SK-MEL-5 (cell line): ENCODE measurements at regions not wholly inside any gene's neighbourhood (a gene's known extent, or its start where the extent isn't known, plus 50 kb on each side); places are given as distances from the start of the nearest gene placed in this dataset.
A peak's percentile ranks its signal among the peaks of the same experiment; 100 is the strongest.
"Not testable (repeated sequence)": the region's sequence is repeated elsewhere in the genome, so short reads cannot be mapped to it uniquely, and the experiment has no call there.

ENCODE experiments used
- DNase-seq: peaks from one replicate; pipeline ENCODE4 v3.0.0-alpha.2; 2016; ENCODE audit warnings: low read depth, low spot score
- in situ Hi-C: cut with HindIII; loops from 2 replicates; pipeline ENCODE4 v1.10.0; 2016; ENCODE audit warnings: low sequenced_read_pairs, high pct_unique_total_duplicates, low pct_unique_long_range_greater_than_20kb

DNA sequence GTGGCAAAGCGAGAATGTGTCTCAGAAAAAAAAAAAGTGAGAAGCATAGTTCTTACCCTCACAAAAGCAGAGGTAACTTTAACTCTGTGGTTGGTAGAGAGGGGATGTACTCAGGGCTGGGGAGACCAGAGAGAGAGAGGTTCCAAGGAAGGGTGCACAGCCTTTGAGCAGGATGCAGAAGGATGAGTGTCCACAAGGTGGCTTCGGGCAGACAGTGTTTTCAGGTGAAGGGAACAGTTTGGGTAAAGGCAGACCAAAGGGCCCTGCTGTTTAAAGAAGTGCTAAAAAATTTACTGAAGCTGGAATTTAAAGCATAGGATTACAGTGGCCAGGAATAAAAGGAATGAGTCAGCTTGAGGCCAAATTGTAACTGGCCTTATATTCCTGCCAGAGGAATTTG lies 2240.6 kb downstream of the EPHA3 start:
- in situ Hi-C loops, DNase-seq: not testable (repeated sequence)

DNA sequence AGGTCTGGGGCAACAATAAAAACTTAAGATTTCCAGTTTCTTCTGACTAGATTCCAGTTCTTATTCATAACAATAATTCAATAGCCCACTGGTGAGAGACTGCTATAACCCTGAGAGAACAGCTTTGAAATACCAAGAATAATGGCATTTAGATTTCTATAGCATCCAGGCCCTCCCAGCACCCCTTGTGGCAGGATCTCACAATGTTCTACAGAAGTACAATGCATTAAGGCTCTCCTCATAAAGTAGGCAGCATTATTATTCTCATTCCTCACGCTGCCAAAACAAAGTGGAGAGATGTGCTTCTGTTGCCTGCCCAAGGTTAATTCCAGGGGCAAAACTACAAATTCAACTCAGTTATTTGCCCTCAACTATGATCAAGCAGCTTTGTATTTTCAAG lies 2241.7 kb downstream of the EPHA3 start:
- DNase-seq, in situ Hi-C loops: not testable (repeated sequence)

DNA sequence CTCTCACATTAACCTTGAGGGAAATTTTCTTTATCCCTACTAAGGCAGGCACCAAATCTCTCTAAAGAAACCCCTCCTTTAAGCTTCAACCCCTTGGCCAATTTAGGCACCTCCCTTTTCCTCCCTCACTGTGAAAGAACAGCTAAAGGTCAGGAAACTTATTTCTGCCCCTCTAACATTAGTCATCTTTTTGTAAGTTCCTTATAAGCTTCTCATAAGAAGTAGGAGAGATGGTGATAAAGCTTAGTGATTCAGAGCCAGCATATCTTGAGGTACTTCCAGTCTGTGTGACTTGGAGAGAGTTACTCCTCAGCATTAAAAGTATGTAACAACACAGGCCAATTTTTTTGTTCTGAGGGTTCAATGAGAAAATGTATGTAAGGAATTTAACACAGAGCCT lies 2244.7 kb downstream of the EPHA3 start:
- DNase-seq, in situ Hi-C loops: not testable (repeated sequence)

DNA sequence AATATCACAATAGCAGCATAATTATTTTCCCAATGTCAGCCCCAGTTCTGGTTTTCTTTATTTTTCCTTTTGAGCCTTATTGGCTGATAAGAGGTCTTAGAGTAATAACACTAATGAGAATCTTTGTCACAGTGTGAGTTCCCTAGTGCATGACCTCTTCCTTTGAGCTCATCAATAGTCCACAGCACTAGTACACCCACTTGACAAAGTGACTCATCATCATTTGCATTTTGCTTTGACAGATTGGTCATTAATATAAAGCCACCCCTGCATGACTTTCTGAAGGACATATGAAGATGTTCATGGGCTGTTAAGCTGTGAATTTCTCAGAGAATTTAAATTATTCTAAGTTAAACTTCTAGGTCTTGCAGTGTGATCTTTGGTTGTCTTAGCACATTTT lies 2251.9 kb downstream of the EPHA3 start:
- DNase-seq, in situ Hi-C loops: not testable (repeated sequence)

DNA sequence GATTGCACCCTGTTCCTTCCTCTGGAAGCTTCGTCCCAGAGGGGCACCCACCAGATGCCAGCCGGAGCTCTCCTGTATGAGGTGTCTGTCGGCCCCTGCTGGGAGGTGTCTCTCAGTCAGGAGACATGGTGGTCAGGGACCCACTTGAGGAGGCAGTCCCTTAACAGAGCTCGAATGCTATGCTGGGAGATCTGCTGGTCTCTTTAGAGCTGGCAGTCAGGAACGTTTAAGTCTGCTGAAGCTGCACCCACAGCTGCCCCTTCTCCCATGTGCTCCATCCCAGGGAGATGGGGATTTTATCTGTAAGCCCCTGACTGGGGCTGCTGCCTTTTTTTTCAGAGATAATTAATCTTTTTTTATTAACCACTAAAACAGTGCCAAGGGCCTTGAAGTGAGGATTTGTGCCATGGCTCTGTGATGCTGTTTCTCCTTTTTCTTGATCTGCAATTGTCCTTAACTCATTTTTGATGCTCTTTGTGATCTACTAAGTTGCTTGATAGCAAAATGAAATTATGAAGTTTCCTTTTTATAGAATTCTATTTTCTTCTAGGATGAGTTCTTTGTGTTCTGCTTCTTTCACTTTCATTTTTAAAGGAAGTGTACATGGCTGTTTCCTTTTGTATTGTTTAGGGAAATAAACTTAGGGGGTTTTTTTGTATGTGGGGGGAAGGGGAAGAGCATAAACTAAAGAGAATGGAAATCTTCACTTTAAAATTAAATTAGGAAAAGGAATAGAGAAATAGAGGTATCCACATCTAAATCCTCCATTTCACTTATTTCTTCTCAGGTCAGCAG lies 2275.9 kb downstream of the EPHA3 start:
- DNase-seq, in situ Hi-C loops: not testable (repeated sequence)

- in situ Hi-C loops = not testable (repeated sequence)
These were observed 2296.5 kb downstream of the EPHA3 start for GRCh38 chr3:91403938-91404337.

DNA sequence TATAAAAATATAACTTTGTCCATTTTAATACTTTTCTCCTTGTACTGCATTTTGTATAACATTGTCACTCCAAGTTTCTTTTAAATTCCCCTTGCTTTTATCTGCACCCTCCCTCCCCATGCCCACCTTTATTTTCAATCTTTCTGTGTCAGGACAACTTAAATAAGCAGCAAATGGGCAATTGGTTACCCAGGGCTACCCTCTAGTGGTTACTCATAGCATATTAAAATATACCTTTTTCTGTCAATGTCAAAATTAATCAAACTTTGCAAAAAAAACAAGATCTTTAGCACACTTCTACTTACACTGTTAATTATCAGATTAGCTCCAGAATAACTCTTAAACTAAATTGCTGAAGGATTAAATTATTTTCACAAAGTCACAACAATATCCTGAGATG lies 2334.6 kb downstream of the EPHA3 start:
- in situ Hi-C loops, DNase-seq: not testable (repeated sequence)

More at GRCh38 chr3:91403938-91404337, 2296.5 kb downstream of the EPHA3 start:
- not testable (repeated sequence) for DNase-seq

DNA sequence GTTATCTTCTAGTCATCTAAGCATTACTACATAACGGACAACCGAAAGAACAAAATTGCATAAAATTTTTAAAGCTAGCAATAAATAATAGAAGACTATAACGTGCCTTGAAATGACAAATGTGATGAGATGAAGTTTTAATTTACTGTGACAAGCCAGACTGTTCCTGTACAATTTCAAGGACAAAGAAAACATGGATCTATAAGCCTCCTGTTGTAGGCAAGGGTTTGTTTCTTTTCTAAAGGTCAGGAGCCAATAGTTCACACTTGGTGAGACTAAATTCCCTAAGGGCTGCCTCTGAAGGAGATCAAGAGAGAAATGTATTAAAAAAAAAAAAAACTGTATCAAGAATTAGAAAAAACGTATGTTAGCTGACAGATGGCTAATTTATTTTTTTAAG lies 2335.1 kb downstream of the EPHA3 start:
- DNase-seq, in situ Hi-C loops: not testable (repeated sequence)

DNA sequence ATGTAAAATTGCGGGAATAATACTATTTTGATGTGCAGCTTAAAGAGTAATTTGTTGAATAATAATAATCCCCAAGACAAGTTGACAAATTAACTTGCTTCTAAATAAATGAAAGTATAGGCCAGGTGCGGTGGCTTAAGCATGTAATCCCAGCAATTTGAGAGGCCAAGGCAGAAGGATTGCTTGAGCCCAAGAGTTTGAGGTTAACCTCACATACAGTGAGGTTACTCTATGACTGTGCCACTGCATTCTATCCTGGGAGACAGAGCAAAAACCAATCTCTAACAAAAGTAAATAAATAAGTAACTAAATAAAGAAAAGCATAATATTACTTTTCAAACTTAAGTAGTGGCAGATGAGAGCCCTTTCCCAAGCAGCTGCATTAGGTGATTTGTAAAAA lies 2341.0 kb downstream of the EPHA3 start:
- DNase-seq, in situ Hi-C loops: not testable (repeated sequence)

- DNase-seq = peak; percentile 59
- in situ Hi-C loops = not testable (repeated sequence)
These were observed 2359.1 kb downstream of the EPHA3 start for GRCh38 chr3:91466517-91466916.

DNA sequence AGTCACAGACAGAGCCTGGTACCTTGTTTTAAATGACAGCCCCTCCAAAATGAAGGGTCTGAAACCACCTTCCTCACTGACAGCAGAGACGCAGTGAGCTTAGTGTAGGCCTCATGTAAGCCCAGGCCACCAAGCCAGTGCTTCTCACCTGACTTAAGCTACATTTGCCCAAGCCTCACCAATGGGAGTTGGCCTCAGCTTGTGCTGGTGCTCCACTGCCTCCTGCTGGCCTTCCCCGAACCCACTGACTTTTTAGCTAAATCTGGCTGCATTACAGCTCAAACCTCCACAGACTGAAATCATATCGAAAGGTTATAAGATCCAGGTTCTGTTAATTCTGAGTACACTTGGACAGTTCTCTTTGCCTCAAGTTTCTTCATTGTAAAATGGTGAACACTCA lies 2361.8 kb downstream of the EPHA3 start:
- in situ Hi-C loops = not testable (repeated sequence)
- peak; percentile 16 for DNase-seq

DNA sequence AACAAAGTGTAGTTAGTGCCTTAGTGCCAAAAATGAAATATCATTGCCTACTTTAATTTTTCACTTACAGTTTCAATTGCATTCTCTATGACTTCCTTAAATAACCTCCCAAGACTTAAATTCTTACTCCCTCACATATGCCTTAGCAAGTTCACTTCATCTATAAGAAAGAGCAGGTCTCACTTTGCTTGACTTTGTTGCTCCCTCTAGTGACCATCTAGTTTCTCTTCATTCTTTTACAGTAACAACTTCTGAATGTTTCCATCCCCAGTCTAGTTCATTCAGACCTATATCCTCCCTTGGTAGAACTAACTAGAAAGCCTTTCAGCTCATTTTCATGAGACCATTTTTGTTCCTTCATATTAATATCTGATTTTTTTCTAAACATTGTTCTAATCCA lies 2377.6 kb downstream of the EPHA3 start:
- in situ Hi-C loops = not testable (repeated sequence)

GRCh38 chr3:91485891-91486290 lies 2378.5 kb downstream of the EPHA3 start:
- in situ Hi-C loops, DNase-seq: not testable (repeated sequence)

More for the DNA sequence above, 2377.6 kb downstream of the EPHA3 start:
- peak; percentile 60 for DNase-seq

DNA sequence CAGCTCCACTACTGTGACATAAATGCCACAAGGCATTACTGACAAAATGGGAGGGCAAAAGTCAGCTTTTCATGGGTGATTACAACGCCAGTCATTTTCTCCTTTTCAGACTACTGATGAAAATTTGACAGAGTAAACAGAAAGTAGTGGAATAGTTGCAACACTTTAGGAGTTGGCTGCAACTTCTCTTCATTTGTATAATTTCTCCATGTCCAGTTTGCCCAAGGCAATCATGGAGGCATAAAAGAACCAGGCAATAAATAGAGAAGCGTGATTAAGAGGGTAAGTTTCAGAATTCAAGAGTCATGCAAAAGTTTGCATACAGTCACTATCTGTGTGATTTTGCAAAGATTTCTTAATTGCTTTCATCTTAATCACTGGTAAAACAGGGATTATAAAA lies 2390.3 kb downstream of the EPHA3 start:
- DNase-seq, in situ Hi-C loops: not testable (repeated sequence)

- in situ Hi-C loops, DNase-seq: not testable (repeated sequence)
These were observed 2392.4 kb downstream of the EPHA3 start for GRCh38 chr3:91499850-91500249.

- DNase-seq, in situ Hi-C loops: not testable (repeated sequence)
These were observed 2397.5 kb downstream of the EPHA3 start for GRCh38 chr3:91504874-91505273.
